Hepatocyte (in vitro differentiated cells): ENCODE measurements at regions not wholly inside any gene's neighbourhood (a gene's known extent, or its start where the extent isn't known, plus 50 kb on each side); places are given as distances from the start of the nearest gene placed in this dataset.

Experiments
- EZH2 ChIP-seq: fragments of 200-600 bp; sonication (generic); IDR thresholded peaks from 2 replicates; pipeline ENCODE4 v1.6.1; 2016; ENCODE audit warnings: antibody characterized with exemption, mild to moderate bottlenecking, borderline replicate concordance
- EZH2phosphoT487 ChIP-seq: fragments of 200-600 bp; sonication (generic); IDR thresholded peaks from one replicate; pipeline ENCODE4 v1.6.1; 2018; ENCODE audit warnings: antibody characterized with exemption, mild to moderate bottlenecking, low read depth, moderate library complexity; ENCODE audit not compliant: unreplicated experiment, severe bottlenecking
- TF ChIP-seq, protein P1 (sequence below): fragments of 200-600 bp; sonication (generic); IDR thresholded peaks from 2 replicates; pipeline ENCODE4 v1.5.1; 2016; ENCODE audit warnings: antibody characterized with exemption, mild to moderate bottlenecking; ENCODE audit not compliant: poor library complexity

DNA sequence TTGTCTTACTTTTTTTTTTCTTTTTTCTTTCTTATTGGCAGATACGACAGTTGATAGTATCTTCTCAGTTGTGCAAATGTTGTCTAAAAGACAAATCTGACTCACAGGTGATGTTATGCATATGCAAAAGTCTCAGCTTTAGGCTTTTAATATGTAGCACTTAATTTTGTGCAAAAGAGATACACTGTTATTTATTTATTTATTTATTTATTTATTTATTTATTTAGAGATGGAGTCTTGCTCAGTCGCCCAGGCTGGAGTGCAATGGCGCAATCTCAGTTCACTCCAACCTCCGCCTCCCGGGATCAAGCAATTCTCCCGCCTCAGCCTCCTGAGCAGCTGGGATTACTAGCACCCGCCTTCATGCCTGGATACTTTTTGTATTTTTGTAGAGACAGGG, 383.9 kb upstream of the PCDH9 start:
- TF ChIP-seq EZH2 (no peak), EZH2phosphoT487 (no peak)
- TF ChIP-seq, protein P1, sequence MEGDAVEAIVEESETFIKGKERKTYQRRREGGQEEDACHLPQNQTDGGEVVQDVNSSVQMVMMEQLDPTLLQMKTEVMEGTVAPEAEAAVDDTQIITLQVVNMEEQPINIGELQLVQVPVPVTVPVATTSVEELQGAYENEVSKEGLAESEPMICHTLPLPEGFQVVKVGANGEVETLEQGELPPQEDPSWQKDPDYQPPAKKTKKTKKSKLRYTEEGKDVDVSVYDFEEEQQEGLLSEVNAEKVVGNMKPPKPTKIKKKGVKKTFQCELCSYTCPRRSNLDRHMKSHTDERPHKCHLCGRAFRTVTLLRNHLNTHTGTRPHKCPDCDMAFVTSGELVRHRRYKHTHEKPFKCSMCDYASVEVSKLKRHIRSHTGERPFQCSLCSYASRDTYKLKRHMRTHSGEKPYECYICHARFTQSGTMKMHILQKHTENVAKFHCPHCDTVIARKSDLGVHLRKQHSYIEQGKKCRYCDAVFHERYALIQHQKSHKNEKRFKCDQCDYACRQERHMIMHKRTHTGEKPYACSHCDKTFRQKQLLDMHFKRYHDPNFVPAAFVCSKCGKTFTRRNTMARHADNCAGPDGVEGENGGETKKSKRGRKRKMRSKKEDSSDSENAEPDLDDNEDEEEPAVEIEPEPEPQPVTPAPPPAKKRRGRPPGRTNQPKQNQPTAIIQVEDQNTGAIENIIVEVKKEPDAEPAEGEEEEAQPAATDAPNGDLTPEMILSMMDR, result no peak
